WI38 (cell line): ENCODE measurements at regions not wholly inside any gene's neighbourhood (a gene's known extent, or its start where the extent isn't known, plus 50 kb on each side); places are given as distances from the start of the nearest gene placed in this dataset.

Experiments
- H3K4me3 ChIP-seq: 2 replicates; pipeline ENCODE4 v1.5.1; 2011; ENCODE audit warnings: low read depth, mild to moderate bottlenecking, control low read depth, low read length
- TF ChIP-seq, protein P1 (sequence below): IDR thresholded peaks from 2 replicates; pipeline ENCODE4 v1.5.1; 2012; ENCODE audit warnings: low read depth, mild to moderate bottlenecking, control low read depth, low read length

DNA sequence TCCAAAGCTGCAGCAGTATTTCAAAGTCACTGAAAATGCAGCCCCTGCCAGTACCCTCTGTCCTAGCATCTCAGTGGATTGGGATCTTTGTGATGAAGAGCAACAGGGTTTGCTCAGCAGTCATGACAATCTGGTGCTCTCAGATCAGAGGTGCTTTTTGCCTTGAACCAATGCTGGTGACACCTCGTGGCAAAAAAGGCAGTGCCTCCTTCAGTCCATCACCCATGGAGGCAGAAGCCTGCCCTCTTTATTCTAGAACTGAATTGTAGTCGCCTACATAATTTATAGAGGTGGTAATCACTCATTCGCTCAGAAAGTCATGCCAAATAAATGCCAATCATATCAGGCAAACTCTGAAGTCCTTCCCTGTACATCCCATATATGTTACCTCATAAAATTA is 126.0 kb upstream of the VRK1 start:
- TF ChIP-seq, protein P1, sequence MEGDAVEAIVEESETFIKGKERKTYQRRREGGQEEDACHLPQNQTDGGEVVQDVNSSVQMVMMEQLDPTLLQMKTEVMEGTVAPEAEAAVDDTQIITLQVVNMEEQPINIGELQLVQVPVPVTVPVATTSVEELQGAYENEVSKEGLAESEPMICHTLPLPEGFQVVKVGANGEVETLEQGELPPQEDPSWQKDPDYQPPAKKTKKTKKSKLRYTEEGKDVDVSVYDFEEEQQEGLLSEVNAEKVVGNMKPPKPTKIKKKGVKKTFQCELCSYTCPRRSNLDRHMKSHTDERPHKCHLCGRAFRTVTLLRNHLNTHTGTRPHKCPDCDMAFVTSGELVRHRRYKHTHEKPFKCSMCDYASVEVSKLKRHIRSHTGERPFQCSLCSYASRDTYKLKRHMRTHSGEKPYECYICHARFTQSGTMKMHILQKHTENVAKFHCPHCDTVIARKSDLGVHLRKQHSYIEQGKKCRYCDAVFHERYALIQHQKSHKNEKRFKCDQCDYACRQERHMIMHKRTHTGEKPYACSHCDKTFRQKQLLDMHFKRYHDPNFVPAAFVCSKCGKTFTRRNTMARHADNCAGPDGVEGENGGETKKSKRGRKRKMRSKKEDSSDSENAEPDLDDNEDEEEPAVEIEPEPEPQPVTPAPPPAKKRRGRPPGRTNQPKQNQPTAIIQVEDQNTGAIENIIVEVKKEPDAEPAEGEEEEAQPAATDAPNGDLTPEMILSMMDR, result no peak
- no peak overlapping the region for H3K4me3 ChIP-seq

GRCh38 chr14:96673706-96674105 is 123.5 kb upstream of the VRK1 start:
- TF ChIP-seq, protein P1, result no peak

DNA sequence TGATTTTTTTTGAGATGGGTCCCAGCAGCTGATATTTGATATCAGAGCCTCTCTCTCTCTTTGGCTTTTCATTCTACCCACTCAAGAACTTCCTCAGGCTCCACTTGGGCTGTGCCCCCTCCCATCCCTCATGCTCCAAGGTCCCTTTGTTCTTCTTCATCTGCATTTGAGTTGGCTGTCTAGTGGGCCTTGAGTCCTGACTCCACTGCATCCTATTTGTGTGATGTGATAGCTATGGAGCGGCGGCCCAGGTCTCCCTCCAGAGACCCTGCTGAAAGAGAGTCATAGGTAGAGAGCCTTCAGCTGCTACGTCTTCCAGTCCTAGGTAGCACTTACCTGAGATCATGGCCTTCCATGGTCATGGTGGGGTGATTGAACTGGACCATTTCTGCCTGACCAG is 123.1 kb upstream of the VRK1 start:
- no peak overlapping the region for H3K4me3 ChIP-seq
- TF ChIP-seq, protein P1, result no peak

More at GRCh38 chr14:96673706-96674105, 123.5 kb upstream of the VRK1 start:
- H3K4me3 ChIP-seq, result no peak overlapping the region

DNA sequence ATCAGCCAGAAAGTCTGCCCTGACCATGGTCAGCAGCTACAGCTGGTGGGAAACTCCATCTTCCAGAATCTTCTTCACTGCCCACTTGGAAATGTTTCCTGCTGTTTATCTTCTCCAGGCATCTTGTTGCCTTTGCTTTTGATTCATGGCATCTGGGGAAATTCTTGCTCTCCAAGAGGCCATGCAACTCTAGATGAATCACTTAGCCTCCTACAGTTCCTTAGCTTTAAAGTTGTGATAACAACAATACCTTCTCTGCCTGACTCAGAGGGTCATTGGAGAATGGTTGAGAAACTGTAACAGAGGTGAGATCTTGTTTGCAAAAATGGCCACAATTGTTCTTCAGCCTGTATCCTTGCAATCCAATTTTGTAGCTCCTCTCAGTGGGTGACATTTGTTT is 121.0 kb upstream of the VRK1 start:
- TF ChIP-seq, protein P1, result no peak
- no peak overlapping the region for H3K4me3 ChIP-seq

DNA sequence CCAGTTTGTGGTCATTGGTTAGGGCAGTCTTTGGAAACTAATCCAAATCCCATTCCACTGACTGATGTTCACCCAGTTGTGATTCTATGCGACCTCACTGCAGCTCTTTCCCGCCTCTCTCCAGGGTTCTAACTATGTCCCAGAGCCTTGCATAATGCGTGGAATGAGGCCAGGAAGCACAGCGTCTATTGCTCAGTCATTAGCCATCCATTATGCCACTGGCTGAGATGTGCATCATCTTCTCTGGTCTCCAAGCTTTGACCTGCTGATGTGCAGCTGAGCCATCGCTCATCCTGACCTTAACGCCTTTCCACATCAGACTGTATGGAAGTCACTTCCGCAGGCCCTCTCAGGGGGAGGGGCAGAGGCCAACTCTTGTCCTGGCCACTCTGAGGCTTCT is 115.4 kb upstream of the VRK1 start:
- H3K4me3 ChIP-seq, result no peak overlapping the region
- TF ChIP-seq, protein P1, result no peak

DNA sequence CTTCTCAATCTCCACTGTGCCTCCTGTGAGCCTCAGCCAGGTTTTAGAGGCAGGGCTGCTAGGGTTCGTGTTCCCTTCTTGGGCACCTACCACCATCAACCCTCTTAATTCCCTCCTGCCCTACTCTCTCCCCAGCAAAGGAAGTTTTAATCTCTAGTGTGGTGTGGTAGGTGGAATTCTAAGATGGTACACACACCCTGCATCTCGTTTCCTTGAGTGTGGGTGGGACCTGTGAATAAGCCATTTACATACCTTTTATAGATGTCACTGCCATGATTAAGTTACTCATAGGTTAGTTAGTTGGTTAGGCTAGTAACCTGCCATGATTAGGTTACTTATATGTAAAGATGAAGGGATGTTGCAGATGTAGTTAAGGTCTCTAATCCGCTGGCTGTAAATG is 114.8 kb upstream of the VRK1 start:
- H3K4me3 ChIP-seq, result no peak overlapping the region
- TF ChIP-seq, protein P1, result no peak

GRCh38 chr14:96683562-96684289 is 113.5 kb upstream of the VRK1 start:
- TF ChIP-seq, protein P1, result no peak
- no peak overlapping the region for H3K4me3 ChIP-seq
